ENCODE measurements at regions not wholly inside any gene's neighbourhood (a gene's known extent, or its start where the extent isn't known, plus 50 kb on each side); places are given as distances from the start of the nearest gene placed in this dataset.
"Not testable (repeated sequence)": the region's sequence is repeated elsewhere in the genome, so short reads cannot be mapped to it uniquely, and the experiment has no call there.

DNA sequence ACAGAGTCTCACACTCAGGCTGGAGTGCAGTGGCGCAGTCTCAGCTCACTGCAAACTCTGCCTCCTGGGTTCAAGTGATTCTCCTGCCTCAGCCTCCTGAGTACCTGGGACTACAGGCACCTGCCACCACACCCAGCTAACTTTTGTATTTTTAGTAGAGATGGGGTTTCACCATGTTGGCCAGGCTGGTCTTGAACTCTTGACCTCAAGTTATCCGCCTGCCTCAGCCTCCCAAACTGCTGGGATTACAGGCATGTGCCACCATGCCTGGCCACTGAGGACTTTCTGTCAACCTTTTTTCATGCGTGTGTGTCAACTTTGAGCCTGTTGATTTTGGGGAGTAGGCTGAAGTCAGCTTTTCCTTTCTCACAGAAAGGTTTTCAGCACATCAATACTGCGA is 75.5 kb downstream of the ACKR3 start:
- TF ChIP-seq MAFF (IDR thresholded peaks at IDR 0.05; ENCODE audit: low read length); SP2 (IDR thresholded peaks at IDR 0.05; ENCODE audit: extremely low read depth, low read depth, low read length, poor library complexity, severe bottlenecking); HNRNPH1 (optimal IDR thresholded peaks at IDR 0.05; ENCODE audit: low read depth, low read length); ZEB2 (IDR thresholded peaks at IDR 0.05); U2AF2 (optimal IDR thresholded peaks at IDR 0.05; ENCODE audit: low read depth, low read length); GABPA (tag; conservative IDR thresholded peaks at IDR 0.05; ENCODE audit: low read depth); BHLHE40 (IDR thresholded peaks at IDR 0.05; ENCODE audit: low read length): not testable (repeated sequence)
- TF ChIP-seq, protein P1, sequence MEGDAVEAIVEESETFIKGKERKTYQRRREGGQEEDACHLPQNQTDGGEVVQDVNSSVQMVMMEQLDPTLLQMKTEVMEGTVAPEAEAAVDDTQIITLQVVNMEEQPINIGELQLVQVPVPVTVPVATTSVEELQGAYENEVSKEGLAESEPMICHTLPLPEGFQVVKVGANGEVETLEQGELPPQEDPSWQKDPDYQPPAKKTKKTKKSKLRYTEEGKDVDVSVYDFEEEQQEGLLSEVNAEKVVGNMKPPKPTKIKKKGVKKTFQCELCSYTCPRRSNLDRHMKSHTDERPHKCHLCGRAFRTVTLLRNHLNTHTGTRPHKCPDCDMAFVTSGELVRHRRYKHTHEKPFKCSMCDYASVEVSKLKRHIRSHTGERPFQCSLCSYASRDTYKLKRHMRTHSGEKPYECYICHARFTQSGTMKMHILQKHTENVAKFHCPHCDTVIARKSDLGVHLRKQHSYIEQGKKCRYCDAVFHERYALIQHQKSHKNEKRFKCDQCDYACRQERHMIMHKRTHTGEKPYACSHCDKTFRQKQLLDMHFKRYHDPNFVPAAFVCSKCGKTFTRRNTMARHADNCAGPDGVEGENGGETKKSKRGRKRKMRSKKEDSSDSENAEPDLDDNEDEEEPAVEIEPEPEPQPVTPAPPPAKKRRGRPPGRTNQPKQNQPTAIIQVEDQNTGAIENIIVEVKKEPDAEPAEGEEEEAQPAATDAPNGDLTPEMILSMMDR (IDR thresholded peaks at IDR 0.05 in 2 of 3, conservative IDR thresholded peaks at IDR 0.05 in 1 of 3; ENCODE audit: insufficient read depth in 2 of 3, low read depth in 1 of 3, low read length in 3 of 3), result not testable (repeated sequence)
- TF ChIP-seq, protein P2, sequence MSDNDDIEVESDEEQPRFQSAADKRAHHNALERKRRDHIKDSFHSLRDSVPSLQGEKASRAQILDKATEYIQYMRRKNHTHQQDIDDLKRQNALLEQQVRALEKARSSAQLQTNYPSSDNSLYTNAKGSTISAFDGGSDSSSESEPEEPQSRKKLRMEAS (CRISPR knock-in tag; IDR thresholded peaks at IDR 0.05), result not testable (repeated sequence)
- TF ChIP-seq, protein P3, sequence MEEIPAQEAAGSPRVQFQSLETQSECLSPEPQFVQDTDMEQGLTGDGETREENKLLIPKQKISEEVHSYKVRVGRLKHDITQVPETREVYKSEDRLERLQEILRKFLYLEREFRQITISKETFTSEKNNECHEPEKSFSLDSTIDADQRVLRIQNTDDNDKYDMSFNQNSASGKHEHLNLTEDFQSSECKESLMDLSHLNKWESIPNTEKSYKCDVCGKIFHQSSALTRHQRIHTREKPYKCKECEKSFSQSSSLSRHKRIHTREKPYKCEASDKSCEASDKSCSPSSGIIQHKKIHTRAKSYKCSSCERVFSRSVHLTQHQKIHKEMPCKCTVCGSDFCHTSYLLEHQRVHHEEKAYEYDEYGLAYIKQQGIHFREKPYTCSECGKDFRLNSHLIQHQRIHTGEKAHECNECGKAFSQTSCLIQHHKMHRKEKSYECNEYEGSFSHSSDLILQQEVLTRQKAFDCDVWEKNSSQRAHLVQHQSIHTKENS (CRISPR knock-in tag; IDR thresholded peaks at IDR 0.05), result not testable (repeated sequence)
- TF ChIP-seq, protein P4, sequence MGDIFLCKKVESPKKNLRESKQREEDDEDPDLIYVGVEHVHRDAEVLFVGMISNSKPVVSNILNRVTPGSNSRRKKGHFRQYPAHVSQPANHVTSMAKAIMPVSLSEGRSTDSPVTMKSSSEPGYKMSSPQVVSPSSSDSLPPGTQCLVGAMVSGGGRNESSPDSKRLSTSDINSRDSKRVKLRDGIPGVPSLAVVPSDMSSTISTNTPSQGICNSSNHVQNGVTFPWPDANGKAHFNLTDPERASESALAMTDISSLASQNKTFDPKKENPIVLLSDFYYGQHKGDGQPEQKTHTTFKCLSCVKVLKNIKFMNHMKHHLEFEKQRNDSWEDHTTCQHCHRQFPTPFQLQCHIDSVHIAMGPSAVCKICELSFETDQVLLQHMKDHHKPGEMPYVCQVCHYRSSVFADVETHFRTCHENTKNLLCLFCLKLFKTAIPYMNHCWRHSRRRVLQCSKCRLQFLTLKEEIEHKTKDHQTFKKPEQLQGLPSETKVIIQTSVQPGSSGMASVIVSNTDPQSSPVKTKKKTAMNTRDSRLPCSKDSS (IDR thresholded peaks at IDR 0.05; ENCODE audit: low read depth, partially characterized antibody), result not testable (repeated sequence)
- TF ChIP-seq, protein P5, sequence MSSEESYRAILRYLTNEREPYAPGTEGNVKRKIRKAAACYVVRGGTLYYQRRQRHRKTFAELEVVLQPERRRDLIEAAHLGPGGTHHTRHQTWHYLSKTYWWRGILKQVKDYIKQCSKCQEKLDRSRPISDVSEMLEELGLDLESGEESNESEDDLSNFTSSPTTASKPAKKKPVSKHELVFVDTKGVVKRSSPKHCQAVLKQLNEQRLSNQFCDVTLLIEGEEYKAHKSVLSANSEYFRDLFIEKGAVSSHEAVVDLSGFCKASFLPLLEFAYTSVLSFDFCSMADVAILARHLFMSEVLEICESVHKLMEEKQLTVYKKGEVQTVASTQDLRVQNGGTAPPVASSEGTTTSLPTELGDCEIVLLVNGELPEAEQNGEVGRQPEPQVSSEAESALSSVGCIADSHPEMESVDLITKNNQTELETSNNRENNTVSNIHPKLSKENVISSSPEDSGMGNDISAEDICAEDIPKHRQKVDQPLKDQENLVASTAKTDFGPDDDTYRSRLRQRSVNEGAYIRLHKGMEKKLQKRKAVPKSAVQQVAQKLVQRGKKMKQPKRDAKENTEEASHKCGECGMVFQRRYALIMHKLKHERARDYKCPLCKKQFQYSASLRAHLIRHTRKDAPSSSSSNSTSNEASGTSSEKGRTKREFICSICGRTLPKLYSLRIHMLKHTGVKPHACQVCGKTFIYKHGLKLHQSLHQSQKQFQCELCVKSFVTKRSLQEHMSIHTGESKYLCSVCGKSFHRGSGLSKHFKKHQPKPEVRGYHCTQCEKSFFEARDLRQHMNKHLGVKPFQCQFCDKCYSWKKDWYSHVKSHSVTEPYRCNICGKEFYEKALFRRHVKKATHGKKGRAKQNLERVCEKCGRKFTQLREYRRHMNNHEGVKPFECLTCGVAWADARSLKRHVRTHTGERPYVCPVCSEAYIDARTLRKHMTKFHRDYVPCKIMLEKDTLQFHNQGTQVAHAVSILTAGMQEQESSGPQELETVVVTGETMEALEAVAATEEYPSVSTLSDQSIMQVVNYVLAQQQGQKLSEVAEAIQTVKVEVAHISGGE (CRISPR knock-in tag; IDR thresholded peaks at IDR 0.05), result not testable (repeated sequence)
- TF ChIP-seq, protein P6, sequence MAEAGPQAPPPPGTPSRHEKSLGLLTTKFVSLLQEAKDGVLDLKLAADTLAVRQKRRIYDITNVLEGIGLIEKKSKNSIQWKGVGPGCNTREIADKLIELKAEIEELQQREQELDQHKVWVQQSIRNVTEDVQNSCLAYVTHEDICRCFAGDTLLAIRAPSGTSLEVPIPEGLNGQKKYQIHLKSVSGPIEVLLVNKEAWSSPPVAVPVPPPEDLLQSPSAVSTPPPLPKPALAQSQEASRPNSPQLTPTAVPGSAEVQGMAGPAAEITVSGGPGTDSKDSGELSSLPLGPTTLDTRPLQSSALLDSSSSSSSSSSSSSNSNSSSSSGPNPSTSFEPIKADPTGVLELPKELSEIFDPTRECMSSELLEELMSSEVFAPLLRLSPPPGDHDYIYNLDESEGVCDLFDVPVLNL (CRISPR knock-in tag; IDR thresholded peaks at IDR 0.05; ENCODE audit: low read depth), result not testable (repeated sequence)

All from K562 (cell line).